ENCODE measurements at regions not wholly inside any gene's neighbourhood (a gene's known extent, or its start where the extent isn't known, plus 50 kb on each side); places are given as distances from the start of the nearest gene placed in this dataset.

- TF ChIP-seq EZH2 (IDR thresholded peaks at IDR 0.05; ENCODE audit: borderline replicate concordance, low read depth, low read length) (no peak), AFF1 (IDR thresholded peaks at IDR 0.05; ENCODE audit: low read depth in 1 of 2, partially characterized antibody in 2 of 2) (no peak), CSDE1 (IDR thresholded peaks at IDR 0.05) (no peak), THAP12 (CRISPR knock-in tag; IDR thresholded peaks at IDR 0.05) (no peak), CHD7 (IDR thresholded peaks at IDR 0.05; ENCODE audit: low read depth, low read length) (no peak), UBTF (IDR thresholded peaks at IDR 0.05; ENCODE audit: borderline replicate concordance in 1 of 2, low read depth in 2 of 2, low read length in 2 of 2) (no peak), SAP30 (IDR thresholded peaks at IDR 0.05; ENCODE audit: borderline replicate concordance, insufficient read depth, low read depth, low read length, poor library complexity, severe bottlenecking) (no peak), ZNF282 (CRISPR knock-in tag; IDR thresholded peaks at IDR 0.05) (no peak)
Observed at GRCh38 chr7:20529260-20529659, 86.2 kb upstream of the ABCB5 start.
